H9 (cell line): ENCODE measurements at regions not wholly inside any gene's neighbourhood (a gene's known extent, or its start where the extent isn't known, plus 50 kb on each side); places are given as distances from the start of the nearest gene placed in this dataset.

Source experiments
- DNase-seq: peaks from one replicate; pipeline ENCODE4 v3.0.0-alpha.2; 2017
- H2AFZ ChIP-seq: one replicate; pipeline ENCODE4 v1.6.1; 2013; ENCODE audit warnings: mild to moderate bottlenecking, low read length, control low read depth, moderate library complexity
- H2AK5ac ChIP-seq: 2 replicates; pipeline ENCODE4 v1.6.1; 2013; ENCODE audit warnings: low read length, control low read depth, mixed read lengths; ENCODE audit not compliant: insufficient read length
- H2BK120ac ChIP-seq: one replicate; pipeline ENCODE4 v1.6.1; 2013; ENCODE audit warnings: low read depth, mild to moderate bottlenecking, low read length, control low read depth, inconsistent platforms; ENCODE audit not compliant: poor library complexity, severe bottlenecking
- H2BK12ac ChIP-seq: 2 replicates; pipeline ENCODE4 v1.6.1; 2013; ENCODE audit warnings: low read length, control low read depth, mixed read lengths, low read depth; ENCODE audit not compliant: insufficient read length
- H2BK15ac ChIP-seq: 2 replicates; pipeline ENCODE4 v1.6.1; 2013; ENCODE audit warnings: low read depth, low read length, control low read depth
- H2BK20ac ChIP-seq: one replicate; pipeline ENCODE4 v1.6.1; 2013; ENCODE audit warnings: low read depth, mild to moderate bottlenecking, low read length, control low read depth, inconsistent platforms; ENCODE audit not compliant: poor library complexity, severe bottlenecking
- H2BK5ac ChIP-seq: 2 replicates; pipeline ENCODE4 v1.6.1; 2013; ENCODE audit warnings: low read length, control low read depth, mixed read lengths; ENCODE audit not compliant: insufficient read length
- H3K14ac ChIP-seq: 2 replicates; pipeline ENCODE4 v1.6.1; 2013; ENCODE audit warnings: low read length, control low read depth; ENCODE audit not compliant: insufficient read depth
- H3K18ac ChIP-seq: 2 replicates; pipeline ENCODE4 v1.6.1; 2013; ENCODE audit warnings: low read depth, mild to moderate bottlenecking, mixed read lengths, low read length, control low read depth; ENCODE audit not compliant: insufficient read length
- H3K23ac ChIP-seq: 2 replicates; pipeline ENCODE4 v1.6.1; 2013; ENCODE audit warnings: low read length, control low read depth, mixed read lengths, low read depth; ENCODE audit not compliant: insufficient read length
- H3K23me2 ChIP-seq: 2 replicates; pipeline ENCODE4 v1.6.1; 2013; ENCODE audit warnings: low read depth, mild to moderate bottlenecking, mixed read lengths, low read length, control low read depth; ENCODE audit not compliant: insufficient read length, poor library complexity, severe bottlenecking
- H3K27ac ChIP-seq: 2 replicates; pipeline ENCODE4 v1.5.1; 2013; ENCODE audit warnings: low read length, control low read depth, mixed read lengths, low read depth; ENCODE audit not compliant: insufficient read length
- H3K27me3 ChIP-seq: 2 replicates; pipeline ENCODE4 v1.6.1; 2013; ENCODE audit warnings: low read length, control low read depth, inconsistent platforms; ENCODE audit not compliant: insufficient read depth
- H3K4ac ChIP-seq: 2 replicates; pipeline ENCODE4 v1.6.1; 2013; ENCODE audit warnings: low read depth, mild to moderate bottlenecking, control low read depth, inconsistent platforms, low read length, moderate library complexity
- H3K4me1 ChIP-seq: 2 replicates; pipeline ENCODE4 v1.6.1; 2013; ENCODE audit warnings: low read length, control low read depth, inconsistent platforms; ENCODE audit not compliant: insufficient read depth
- H3K4me2 ChIP-seq: 2 replicates; pipeline ENCODE4 v1.6.1; 2013; ENCODE audit warnings: low read length, control low read depth, mixed read lengths; ENCODE audit not compliant: insufficient read length, insufficient read depth
- H3K56ac ChIP-seq: 2 replicates; pipeline ENCODE4 v1.6.1; 2013; ENCODE audit warnings: low read depth, mild to moderate bottlenecking, mixed read lengths, low read length, control low read depth; ENCODE audit not compliant: insufficient read length
- H3K79me1 ChIP-seq: 2 replicates; pipeline ENCODE4 v1.6.1; 2013; ENCODE audit warnings: low read depth, mild to moderate bottlenecking, moderate library complexity, low read length, control low read depth, inconsistent platforms; ENCODE audit not compliant: insufficient read depth, poor library complexity, severe bottlenecking
- H3K79me2 ChIP-seq: 2 replicates; pipeline ENCODE4 v1.6.1; 2013; ENCODE audit warnings: low read length, control low read depth, inconsistent platforms; ENCODE audit not compliant: insufficient read depth
- H3K9ac ChIP-seq: 2 replicates; pipeline ENCODE4 v1.6.1; 2013; ENCODE audit warnings: low read length, control low read depth, mixed read lengths; ENCODE audit not compliant: insufficient read length; ENCODE audit errors: extremely low read depth
- H3K9me3 ChIP-seq: one replicate; pipeline ENCODE4 v1.6.1; 2013; ENCODE audit warnings: low read depth, low read length, inconsistent platforms; ENCODE audit not compliant: control insufficient read depth
- H3T11ph ChIP-seq: one replicate; pipeline ENCODE4 v1.6.1; 2013; ENCODE audit warnings: mild to moderate bottlenecking, low read length, control low read depth, inconsistent platforms
- H4K20me1 ChIP-seq: one replicate; pipeline ENCODE4 v1.6.1; 2013; ENCODE audit not compliant: control insufficient read depth, insufficient read length, insufficient read depth
- H4K5ac ChIP-seq: 2 replicates; pipeline ENCODE4 v1.6.1; 2013; ENCODE audit warnings: low read depth, mild to moderate bottlenecking, mixed read lengths, low read length, control low read depth; ENCODE audit not compliant: insufficient read length
- H4K8ac ChIP-seq: replicated peaks from 2 replicates; pipeline ENCODE4 v1.6.1; 2013; ENCODE audit warnings: low read length, control low read depth, mixed read lengths, low read depth; ENCODE audit not compliant: insufficient read length
- H4K91ac ChIP-seq: 2 replicates; pipeline ENCODE4 v1.6.1; 2013; ENCODE audit warnings: low read depth, mild to moderate bottlenecking, moderate library complexity, mixed read lengths, low read length, control low read depth; ENCODE audit not compliant: insufficient read length
- H3K27ac Mint-ChIP-seq, 3 experiments: 2 replicates in 2 of 3; 3 replicates in 1 of 3; pipeline ENCODE4 v1.8.0; 2020 to 2021; ENCODE audit warnings: mixed read lengths in 3 of 3, mild to moderate bottlenecking in 1 of 3, moderate library complexity in 1 of 3
- H3K27me3 Mint-ChIP-seq: 2 replicates; pipeline ENCODE4 v1.8.0; 2021; ENCODE audit warnings: low read depth, mild to moderate bottlenecking, moderate library complexity, mixed read lengths
- H3K36me3 Mint-ChIP-seq, 3 experiments: 2 replicates in 2 of 3; 3 replicates in 1 of 3; pipeline ENCODE4 v1.8.0; 2020 to 2021; ENCODE audit warnings: low read depth in 3 of 3, mixed read lengths in 3 of 3; ENCODE audit not compliant: insufficient read depth in 1 of 3
- H3K4me1 Mint-ChIP-seq, 2 experiments: 2 replicates each; pipeline ENCODE4 v1.8.0; 2020; ENCODE audit warnings: mixed read lengths in 2 of 2
- H3K4me3 Mint-ChIP-seq, 2 experiments: 2 replicates in 1 of 2; 3 replicates in 1 of 2; pipeline ENCODE4 v1.8.0; 2020 to 2021; ENCODE audit warnings: mild to moderate bottlenecking in 2 of 2, mixed read lengths in 2 of 2, moderate library complexity in 1 of 2
- H3K9me3 Mint-ChIP-seq, 2 experiments: 2 replicates in 1 of 2; 3 replicates in 1 of 2; pipeline ENCODE4 v1.8.0; 2020; ENCODE audit warnings: mild to moderate bottlenecking in 2 of 2, mixed read lengths in 2 of 2, moderate library complexity in 1 of 2
- WGBS: extraction: QIAGEN DNeasy Blood & Tissue Kit; methylation state at CpG from one replicate; pipeline ENCODE4 v1.1.7; 2013; ENCODE audit warnings: missing lambda C conversion rate, low lambda C conversion rate, mixed read lengths; ENCODE audit not compliant: insufficient read length; ENCODE audit errors: extremely low coverage; 5-methylcytosine and 5-hydroxymethylcytosine counted together
- TF ChIP-seq, protein P1 (sequence below): fragments of 200-600 bp; sonication (generic); conservative IDR thresholded peaks from 3 replicates; pipeline ENCODE4 v1.8.0; 2021; ENCODE audit warnings: antibody characterized with exemption, mild to moderate bottlenecking

DNA sequence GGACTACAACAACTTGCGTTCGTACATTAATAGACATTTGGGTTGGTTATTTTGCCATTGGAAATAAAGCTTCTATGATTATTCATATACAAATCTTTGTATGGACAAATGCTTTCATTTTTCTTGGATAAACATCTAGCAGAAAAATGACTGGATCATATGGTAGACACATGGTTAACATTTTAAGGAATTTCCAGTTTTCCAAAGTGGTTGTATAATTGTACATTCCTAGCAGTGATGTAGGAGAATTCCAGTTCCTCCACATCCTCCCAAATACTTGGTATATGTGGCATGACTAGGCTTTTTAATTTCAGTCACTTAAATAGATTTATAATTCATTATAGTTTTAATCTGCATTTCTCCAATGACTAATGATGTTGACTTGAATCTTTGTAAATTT, 246.2 kb upstream of the NCAM1 start:
- H3K23me2 ChIP-seq = no peaks in the 10 kb centered on the region
- H2BK12ac ChIP-seq = no peak overlapping the region
- H3K4me1 Mint-ChIP-seq = no peaks in the 10 kb centered on the region
- H3K79me2 ChIP-seq = no peaks in the 10 kb centered on the region
- H3K27me3 ChIP-seq = no peaks in the 10 kb centered on the region
- H2BK5ac ChIP-seq = no peak overlapping the region
- no peak overlapping the region for H3K56ac ChIP-seq
- no peak overlapping the region for H2AK5ac ChIP-seq
- no peak overlapping the region for H3K9ac ChIP-seq
- DNase-seq = no peak
- TF ChIP-seq, protein P1, sequence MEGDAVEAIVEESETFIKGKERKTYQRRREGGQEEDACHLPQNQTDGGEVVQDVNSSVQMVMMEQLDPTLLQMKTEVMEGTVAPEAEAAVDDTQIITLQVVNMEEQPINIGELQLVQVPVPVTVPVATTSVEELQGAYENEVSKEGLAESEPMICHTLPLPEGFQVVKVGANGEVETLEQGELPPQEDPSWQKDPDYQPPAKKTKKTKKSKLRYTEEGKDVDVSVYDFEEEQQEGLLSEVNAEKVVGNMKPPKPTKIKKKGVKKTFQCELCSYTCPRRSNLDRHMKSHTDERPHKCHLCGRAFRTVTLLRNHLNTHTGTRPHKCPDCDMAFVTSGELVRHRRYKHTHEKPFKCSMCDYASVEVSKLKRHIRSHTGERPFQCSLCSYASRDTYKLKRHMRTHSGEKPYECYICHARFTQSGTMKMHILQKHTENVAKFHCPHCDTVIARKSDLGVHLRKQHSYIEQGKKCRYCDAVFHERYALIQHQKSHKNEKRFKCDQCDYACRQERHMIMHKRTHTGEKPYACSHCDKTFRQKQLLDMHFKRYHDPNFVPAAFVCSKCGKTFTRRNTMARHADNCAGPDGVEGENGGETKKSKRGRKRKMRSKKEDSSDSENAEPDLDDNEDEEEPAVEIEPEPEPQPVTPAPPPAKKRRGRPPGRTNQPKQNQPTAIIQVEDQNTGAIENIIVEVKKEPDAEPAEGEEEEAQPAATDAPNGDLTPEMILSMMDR = no peak
- H3T11ph ChIP-seq = no peak overlapping the region
- no peak overlapping the region for H3K14ac ChIP-seq
- H4K91ac ChIP-seq = no peak overlapping the region
- no peak overlapping the region for H4K8ac ChIP-seq
- H3K79me1 ChIP-seq = no peaks in the 10 kb centered on the region
- no peaks in the 10 kb centered on the region for H3K4me1 ChIP-seq
- H3K27me3 Mint-ChIP-seq = no peaks in the 10 kb centered on the region; the same call in 1 of the 2 replicates
- H3K4ac ChIP-seq = no peak overlapping the region
- no peak overlapping the region for H3K23ac ChIP-seq
- H3K9me3 ChIP-seq = no peaks in the 10 kb centered on the region
- H3K4me2 ChIP-seq = no peak overlapping the region
- H2BK120ac ChIP-seq = no peak overlapping the region
- no peak overlapping the region for H2AFZ ChIP-seq
- H3K4me3 Mint-ChIP-seq = no peak overlapping the region
- H3K27ac Mint-ChIP-seq = no peak overlapping the region
- H3K9me3 Mint-ChIP-seq = no peaks in the 10 kb centered on the region
- H2BK15ac ChIP-seq = no peak overlapping the region
- WGBS = no CpG with 5 or more reads among the region's 2 CpGs
- no peaks in the 10 kb centered on the region for H3K36me3 Mint-ChIP-seq
- no peak overlapping the region for H4K5ac ChIP-seq
- H4K20me1 ChIP-seq = no peaks in the 10 kb centered on the region
- no peak overlapping the region for H2BK20ac ChIP-seq
- no peak overlapping the region for H3K18ac ChIP-seq
- no peak overlapping the region for H3K27ac ChIP-seq
